NB4 (cell line): ENCODE measurements at regions not wholly inside any gene's neighbourhood (a gene's known extent, or its start where the extent isn't known, plus 50 kb on each side); places are given as distances from the start of the nearest gene placed in this dataset.

Experiments
- CTCF ChIP-seq: IDR thresholded peaks from one replicate; pipeline ENCODE4 v1.5.1; 2012; ENCODE audit warnings: low read depth, low read length
- POLR2A ChIP-seq: IDR thresholded peaks from 2 replicates; pipeline ENCODE4 v1.6.1; 2011; ENCODE audit warnings: mild to moderate bottlenecking; ENCODE audit not compliant: insufficient read length; ENCODE audit errors: extremely low read depth

- TF ChIP-seq CTCF: no peak
- no peak for TF ChIP-seq POLR2A
Observed at GRCh38 chr12:111064154-111064553, 143.8 kb upstream of the MYL2 start.
